ENCODE measurements at regions not wholly inside any gene's neighbourhood (a gene's known extent, or its start where the extent isn't known, plus 50 kb on each side); places are given as distances from the start of the nearest gene placed in this dataset.

DNA sequence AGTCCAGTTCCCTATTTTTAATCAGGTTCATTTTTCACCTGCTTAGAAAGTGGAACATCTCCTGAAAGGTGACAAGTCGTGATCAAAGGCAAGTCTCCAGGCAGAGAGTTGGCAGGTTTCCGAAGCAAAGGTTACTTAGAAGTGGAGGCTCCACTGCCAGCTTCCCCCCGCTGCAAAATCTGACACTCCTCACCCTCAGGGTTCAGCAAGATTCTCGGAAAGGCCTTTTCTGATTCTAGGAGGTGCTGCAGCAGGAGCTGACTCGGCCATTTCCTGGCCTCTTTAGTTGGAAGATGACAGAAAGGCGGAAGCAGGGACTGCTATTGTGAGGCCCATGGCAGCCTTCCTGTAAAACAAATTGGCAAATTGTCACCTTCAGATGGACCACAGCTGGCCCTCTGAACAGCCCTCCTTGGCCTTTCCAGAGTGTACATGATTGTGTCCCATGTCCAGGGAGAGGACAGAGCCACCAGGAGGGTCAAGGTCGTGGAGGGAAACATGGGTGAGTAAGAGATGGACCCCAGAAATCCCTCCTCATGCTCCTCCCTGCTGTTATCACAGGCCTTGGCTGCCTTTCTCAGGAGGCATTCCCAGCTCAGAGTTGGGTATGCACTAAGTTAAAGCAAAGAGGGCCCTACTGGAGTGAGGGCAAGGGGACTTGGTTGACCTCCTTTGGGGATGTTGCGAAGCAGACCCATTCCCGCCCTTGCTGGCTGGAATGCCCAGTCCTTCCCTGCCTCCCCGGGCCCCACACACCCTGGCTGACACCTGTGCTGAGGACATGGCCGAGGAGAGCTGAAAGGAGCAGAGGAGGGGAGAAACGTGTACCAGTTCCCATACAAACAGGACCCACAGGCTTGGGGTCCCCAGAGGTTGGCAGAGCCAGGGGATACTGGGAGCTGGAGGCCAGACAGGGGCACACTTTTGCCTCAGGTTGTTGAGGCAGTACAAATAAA, 115.5 kb upstream of the IRF2BP2 start (continued):
- TF ChIP-seq KLF13 (tag; IDR thresholded peaks at IDR 0.05; ENCODE audit: borderline replicate concordance, low read depth), result no peak
- TF ChIP-seq ZNF12 (CRISPR knock-in tag; IDR thresholded peaks at IDR 0.05), result no peak
- TF ChIP-seq PHTF2 (CRISPR knock-in tag; IDR thresholded peaks at IDR 0.05), result no peak
- TF ChIP-seq CHCHD3 (CRISPR knock-in tag; IDR thresholded peaks at IDR 0.05), result no peak
- TF ChIP-seq SMARCA4 (IDR thresholded peaks at IDR 0.05), result 0 out of 2 replicates have a peak, but pooled peaks have one; percentile 8
- no peak for TF ChIP-seq ZNF174 (CRISPR knock-in tag; IDR thresholded peaks at IDR 0.05)
- TF ChIP-seq HMG20A (CRISPR knock-in tag; conservative IDR thresholded peaks at IDR 0.05), result no peak
- no peak for TF ChIP-seq PURB (CRISPR knock-in tag; IDR thresholded peaks at IDR 0.05; ENCODE audit: low read depth)
- TF ChIP-seq IRF2 (CRISPR knock-in tag; IDR thresholded peaks at IDR 0.05), result no peak
- TF ChIP-seq MBD2 (IDR thresholded peaks at IDR 0.05; ENCODE audit: borderline replicate concordance, low read depth), result no peak
- no peak for TF ChIP-seq RFX1 (IDR thresholded peaks at IDR 0.05)
- no peak for TF ChIP-seq TAL1 (IDR thresholded peaks at IDR 0.05)
- TF ChIP-seq HDAC1 (IDR thresholded peaks at IDR 0.05), result no peak
- TF ChIP-seq, protein P1, sequence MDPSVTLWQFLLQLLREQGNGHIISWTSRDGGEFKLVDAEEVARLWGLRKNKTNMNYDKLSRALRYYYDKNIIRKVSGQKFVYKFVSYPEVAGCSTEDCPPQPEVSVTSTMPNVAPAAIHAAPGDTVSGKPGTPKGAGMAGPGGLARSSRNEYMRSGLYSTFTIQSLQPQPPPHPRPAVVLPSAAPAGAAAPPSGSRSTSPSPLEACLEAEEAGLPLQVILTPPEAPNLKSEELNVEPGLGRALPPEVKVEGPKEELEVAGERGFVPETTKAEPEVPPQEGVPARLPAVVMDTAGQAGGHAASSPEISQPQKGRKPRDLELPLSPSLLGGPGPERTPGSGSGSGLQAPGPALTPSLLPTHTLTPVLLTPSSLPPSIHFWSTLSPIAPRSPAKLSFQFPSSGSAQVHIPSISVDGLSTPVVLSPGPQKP (CRISPR knock-in tag; IDR thresholded peaks at IDR 0.05), result no peak
- TF ChIP-seq, protein P2, sequence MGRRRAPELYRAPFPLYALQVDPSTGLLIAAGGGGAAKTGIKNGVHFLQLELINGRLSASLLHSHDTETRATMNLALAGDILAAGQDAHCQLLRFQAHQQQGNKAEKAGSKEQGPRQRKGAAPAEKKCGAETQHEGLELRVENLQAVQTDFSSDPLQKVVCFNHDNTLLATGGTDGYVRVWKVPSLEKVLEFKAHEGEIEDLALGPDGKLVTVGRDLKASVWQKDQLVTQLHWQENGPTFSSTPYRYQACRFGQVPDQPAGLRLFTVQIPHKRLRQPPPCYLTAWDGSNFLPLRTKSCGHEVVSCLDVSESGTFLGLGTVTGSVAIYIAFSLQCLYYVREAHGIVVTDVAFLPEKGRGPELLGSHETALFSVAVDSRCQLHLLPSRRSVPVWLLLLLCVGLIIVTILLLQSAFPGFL (CRISPR knock-in tag; IDR thresholded peaks at IDR 0.05), result no peak
- no peak for TF ChIP-seq XRCC3 (IDR thresholded peaks at IDR 0.05)
- no peak for TF ChIP-seq ZNF347 (CRISPR knock-in tag; IDR thresholded peaks at IDR 0.05; ENCODE audit: low read depth)
- no peak for TF ChIP-seq MCM2 (IDR thresholded peaks at IDR 0.05; ENCODE audit: low read depth)
- peak; percentile 46; the same call in 1 of the 2 replicates for TF ChIP-seq ZNF165 (CRISPR knock-in tag; IDR thresholded peaks at IDR 0.05; ENCODE audit: borderline replicate concordance)
- no peak for TF ChIP-seq ATF7 (IDR thresholded peaks at IDR 0.05)
- TF ChIP-seq ZNF354B (CRISPR knock-in tag; IDR thresholded peaks at IDR 0.05), result no peak
- TF ChIP-seq ZBTB17 (CRISPR knock-in tag; IDR thresholded peaks at IDR 0.05), result peak; percentile 76; the same call in 1 of the 2 replicates
- no peak for TF ChIP-seq TBP (optimal IDR thresholded peaks at IDR 0.05; ENCODE audit: low read depth, low read length)
- TF ChIP-seq HDAC8 (tag; IDR thresholded peaks at IDR 0.05), result 0 out of 2 replicates have a peak, but pooled peaks have one; percentile 22
- no peak for TF ChIP-seq PRMT5 (CRISPR knock-in tag; IDR thresholded peaks at IDR 0.05)
- TF ChIP-seq ZFP36 (IDR thresholded peaks at IDR 0.05; ENCODE audit: low read depth, low read length, partially characterized antibody), result no peak

Data from K562 (cell line).